ENCODE measurements at regions not wholly inside any gene's neighbourhood (a gene's known extent, or its start where the extent isn't known, plus 50 kb on each side); places are given as distances from the start of the nearest gene placed in this dataset.

GRCh38 chr16:79367822-79368221 is 232.7 kb downstream of the MAF start:
- TF ChIP-seq CTCF (IDR thresholded peaks at IDR 0.05), result no peak
- TF ChIP-seq POLR2A (IDR thresholded peaks at IDR 0.05), result no peak

Data from esophagus squamous epithelium (tissue), 4 donors.